Tibial artery (tissue), 4 donors: ENCODE measurements at regions not wholly inside any gene's neighbourhood (a gene's known extent, or its start where the extent isn't known, plus 50 kb on each side); places are given as distances from the start of the nearest gene placed in this dataset.

ENCODE experiments used
- DNase-seq, 2 donors: peaks; one replicate each; pipeline ENCODE4 v3.0.0-alpha.2; 2019
- H3K27ac ChIP-seq, 2 donors: fragments of 200-600 bp; sonication (generic) in 1 of 2; 1 replicate in 1 of 2; 2 replicates in 1 of 2; pipeline ENCODE4 v1.5.1; 2018 to 2019; ENCODE audit warnings: mild to moderate bottlenecking in 1 of 2
- H3K27me3 ChIP-seq, 2 donors: fragments of 200-600 bp; sonication (generic) in 1 of 2; one replicate each; pipeline versions ENCODE4 v1.5.1 to v1.6.0; 2016 to 2019
- H3K36me3 ChIP-seq, 3 donors: fragments of 200-600 bp; sonication (generic) in 2 of 3; one replicate each; pipeline ENCODE4 v1.5.1; 2016 to 2019; ENCODE audit warnings: mild to moderate bottlenecking in 2 of 3
- H3K4me1 ChIP-seq, 4 donors: fragments of 200-600 bp; sonication (generic) in 2 of 4; 1 replicate in 3 of 4; 2 replicates in 1 of 4; pipeline ENCODE4 v1.5.1; 2016 to 2019
- H3K4me3 ChIP-seq, 2 donors: fragments of 200-600 bp; sonication (generic) in 1 of 2; 1 replicate in 1 of 2; 2 replicates in 1 of 2; pipeline ENCODE4 v1.5.1; 2018 to 2019; ENCODE audit warnings: mild to moderate bottlenecking in 2 of 2
- H3K9me3 ChIP-seq, 3 donors: fragments of 200-600 bp; sonication (generic) in 1 of 3; one replicate each; pipeline ENCODE4 v1.5.1; 2016 to 2019
- CTCF ChIP-seq, 2 experiments: fragments of 200-600 bp in 1 of 2; fragments of 450-650 bp in 1 of 2; IDR thresholded peaks; one replicate each; pipeline ENCODE4 v1.5.1; 2017 to 2019; ENCODE audit warnings: antibody characterized with exemption in 2 of 2, mild to moderate bottlenecking in 1 of 2, moderate library complexity in 1 of 2
- intact Hi-C: fragments of 100-400 bp; cut with DNase I; formaldehyde crosslinking; loops from one replicate; pipeline ENCODE4 v1.15.0; 2023; ENCODE audit warnings: low total_unique reads

DNA sequence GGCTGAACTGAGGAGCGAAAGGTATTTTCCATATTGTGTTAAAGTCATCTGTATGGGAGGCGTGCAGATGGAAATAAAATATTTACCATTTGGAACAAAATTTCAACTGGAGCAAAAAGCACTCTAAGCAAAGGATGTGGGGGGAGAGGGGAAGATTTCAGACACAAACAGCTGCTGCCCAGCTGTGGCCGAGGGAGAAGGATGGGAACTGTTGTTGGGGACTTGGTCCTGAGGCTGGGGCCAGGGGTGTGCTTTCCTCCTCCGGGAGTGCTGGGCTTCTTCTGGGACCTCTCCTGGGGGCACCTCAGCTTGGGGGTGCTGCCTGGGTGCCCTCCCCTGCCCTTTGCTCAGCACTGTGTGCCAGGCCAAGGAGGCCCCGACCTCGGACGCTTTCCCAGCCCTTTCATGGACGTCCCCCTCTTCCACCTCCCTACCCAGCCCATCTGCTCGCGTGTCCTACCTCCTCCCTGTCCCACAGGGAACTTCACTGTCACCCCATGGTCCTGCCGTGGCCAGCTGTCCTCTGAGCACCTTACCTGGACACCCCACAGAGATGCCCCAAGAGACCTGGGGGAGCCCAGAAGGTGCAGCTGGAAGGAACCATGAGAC lies 101.9 kb upstream of the COL5A1 start:
- peaks cover 0 to 12% (median 8%) of the 10 kb centered on the region in 4 donors for H3K4me1 ChIP-seq
- no peak overlapping the region for H3K4me3 ChIP-seq
- intact Hi-C loops = no loop called here
- H3K9me3 ChIP-seq = no peaks in the 10 kb centered on the region
- peaks cover 0 to 15% of the 10 kb centered on the region in 2 donors for H3K27me3 ChIP-seq
- no peak for TF ChIP-seq CTCF (IDR thresholded peaks at IDR 0.05)
- H3K36me3 ChIP-seq = no peaks in the 10 kb centered on the region
- H3K27ac ChIP-seq = no peak overlapping the region
- DNase-seq = no peak

DNA sequence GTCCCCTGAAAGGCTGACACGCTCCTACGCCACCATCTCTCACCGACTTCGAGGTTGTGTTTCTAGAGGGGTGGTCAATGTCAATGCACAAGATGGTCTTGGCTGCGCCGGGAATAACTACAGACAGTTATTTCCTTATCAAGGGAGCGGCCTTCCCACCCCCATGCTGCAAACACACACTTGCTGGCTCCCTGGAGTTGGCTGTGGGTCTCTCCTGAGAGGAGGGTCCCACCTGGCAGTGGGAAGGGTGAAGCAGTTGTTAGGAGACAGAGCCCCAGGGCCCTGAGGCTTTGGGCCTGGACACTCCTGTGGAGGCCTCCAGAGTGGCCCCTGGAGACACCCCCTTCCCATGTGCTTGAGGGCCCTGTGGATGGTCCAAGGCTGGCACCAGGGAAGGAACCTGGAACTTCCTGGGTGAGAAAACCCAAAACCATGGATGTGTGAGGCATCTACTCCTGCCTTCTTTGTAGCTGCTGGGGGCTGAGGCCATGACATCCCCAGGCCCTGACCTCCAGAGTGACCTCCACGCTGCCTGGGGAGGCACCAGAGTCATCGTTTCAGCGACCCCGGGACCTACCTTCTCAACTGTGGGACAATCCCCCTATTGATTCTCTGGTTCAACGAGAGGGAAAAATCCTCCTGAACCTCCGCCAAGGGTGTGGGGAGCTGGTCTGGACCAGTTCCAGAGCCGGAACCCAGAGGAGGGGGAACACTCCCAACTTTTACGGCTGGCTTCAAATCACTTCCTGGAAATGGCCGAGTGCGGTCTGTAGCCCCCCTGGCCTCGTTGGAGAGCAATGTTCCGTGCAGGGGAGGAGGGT lies 101.1 kb upstream of the COL5A1 start:
- peaks cover 0 to 19% (median 10%) of the 10 kb centered on the region in 4 donors for H3K4me1 ChIP-seq
- peaks cover 0 to 10% of the 10 kb centered on the region in 2 donors for H3K27me3 ChIP-seq
- no peak overlapping the region for H3K4me3 ChIP-seq
- no peaks in the 10 kb centered on the region for H3K36me3 ChIP-seq
- no peak for DNase-seq
- no peaks in the 10 kb centered on the region for H3K9me3 ChIP-seq
- no peak overlapping the region for H3K27ac ChIP-seq
- intact Hi-C loops = no loop called here
- TF ChIP-seq CTCF (IDR thresholded peaks at IDR 0.05) = no peak

DNA sequence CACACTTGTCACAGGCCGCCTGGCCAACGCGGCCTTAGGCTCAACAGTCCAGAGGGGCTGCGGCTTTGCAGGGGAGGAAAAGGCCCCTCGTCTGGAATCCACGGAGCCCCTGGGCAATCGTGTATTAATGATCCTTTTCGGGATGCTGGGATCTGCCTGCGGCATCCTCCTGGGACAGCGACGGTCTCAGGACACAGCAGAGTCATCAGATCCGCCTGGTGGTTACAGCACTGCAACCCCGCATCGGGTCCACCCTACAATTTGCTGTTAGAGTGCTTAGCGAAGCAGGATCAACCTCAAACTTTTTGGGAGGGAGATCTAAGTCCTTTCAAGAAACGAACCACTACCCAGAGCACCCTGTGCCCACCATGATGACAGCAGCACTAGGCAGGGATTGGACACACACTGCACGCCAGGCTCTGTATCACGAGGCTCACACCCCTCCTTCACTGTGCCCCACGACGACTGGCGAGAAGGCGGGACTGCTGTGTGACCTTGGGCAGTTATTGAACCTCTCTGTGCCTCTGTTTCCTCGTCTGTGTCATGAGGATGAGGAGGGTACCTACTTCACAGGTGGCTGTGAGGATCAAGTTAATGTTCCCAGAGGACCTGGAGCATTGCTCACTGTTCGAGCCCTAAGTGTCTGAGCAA lies 100.4 kb upstream of the COL5A1 start:
- Histone ChIP-seq H3K36me3 (no peaks in the 10 kb centered on the region), H3K9me3 (no peaks in the 10 kb centered on the region), H3K27me3 (peaks cover 0 to 3% of the 10 kb centered on the region in 2 donors), H3K27ac (no peak overlapping the region), H3K4me3 (no peak overlapping the region), H3K4me1 (peaks cover 0 to 26% (median 15%) of the 10 kb centered on the region in 4 donors)
- no peak for DNase-seq
- intact Hi-C loops = no loop called here
- no peak for TF ChIP-seq CTCF (IDR thresholded peaks at IDR 0.05)

DNA sequence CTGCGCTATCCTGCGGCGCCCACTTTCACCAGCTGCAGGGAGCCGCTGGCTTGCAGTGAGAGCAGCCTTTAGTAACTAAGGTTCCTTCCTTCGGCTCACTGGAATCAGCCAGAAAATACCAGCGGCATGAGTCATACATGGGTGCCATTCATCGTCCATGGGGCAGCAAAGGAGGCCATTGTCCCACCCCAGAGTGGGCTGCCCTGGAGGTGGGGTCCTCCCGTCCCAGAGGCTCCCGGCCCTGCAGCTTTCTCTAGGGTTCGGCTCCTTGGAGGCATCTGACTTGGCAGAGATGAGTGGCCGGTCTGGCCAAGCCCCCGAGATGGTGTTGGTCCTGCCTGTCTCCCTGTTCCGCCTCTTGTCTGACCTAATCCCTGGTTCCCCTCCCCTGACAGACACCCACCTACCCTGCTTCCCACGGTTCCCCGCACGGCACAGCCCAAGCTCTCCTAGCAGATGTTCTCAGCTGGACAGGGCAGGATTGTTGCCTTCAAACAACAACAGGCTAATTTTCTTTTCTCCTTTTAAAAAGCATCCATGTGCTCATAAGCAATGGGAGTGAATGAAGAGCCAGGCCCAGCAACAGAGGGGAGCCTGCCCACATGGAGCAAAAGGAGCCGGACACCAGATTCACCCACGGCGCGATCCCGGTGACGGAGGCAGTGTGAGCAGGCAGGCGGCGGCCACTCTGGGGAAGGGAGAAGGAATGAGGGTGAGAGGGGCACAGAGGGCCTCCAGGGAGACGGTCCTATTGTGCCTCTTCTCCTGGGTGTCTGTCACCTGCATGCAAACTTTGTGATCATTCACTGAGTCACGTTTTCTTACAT lies 97.0 kb upstream of the COL5A1 start:
- H3K4me1 ChIP-seq = peaks cover 0 to 37% (median 24%) of the 10 kb centered on the region in 4 donors
- H3K27ac ChIP-seq = peak overlapping the region in 1 of 2 donors; percentile 61
- no peak for TF ChIP-seq CTCF (IDR thresholded peaks at IDR 0.05)
- H3K9me3 ChIP-seq = no peaks in the 10 kb centered on the region
- no peaks in the 10 kb centered on the region for H3K27me3 ChIP-seq
- intact Hi-C loops = no loop called here
- no peak overlapping the region for H3K4me3 ChIP-seq
- H3K36me3 ChIP-seq = no peaks in the 10 kb centered on the region
- DNase-seq = peak in 1 of 2 donors; percentile 68

DNA sequence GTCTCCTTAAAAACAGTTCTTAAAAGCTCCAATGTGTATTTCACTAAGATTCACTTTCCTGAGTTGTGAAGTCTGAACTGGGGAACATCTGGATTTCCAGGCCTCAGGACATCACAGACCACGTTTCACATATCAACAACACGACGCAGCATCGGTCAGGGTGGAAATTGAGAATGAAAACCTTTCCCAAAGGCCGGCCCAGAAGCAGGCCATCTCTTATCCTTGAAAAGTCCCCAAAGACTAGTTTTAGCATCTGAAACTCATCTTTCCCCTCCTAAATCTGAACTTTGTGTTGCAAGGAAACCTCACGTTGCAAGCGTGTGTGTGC lies 96.4 kb upstream of the COL5A1 start:
- no peaks in the 10 kb centered on the region for H3K27me3 ChIP-seq
- H3K36me3 ChIP-seq = no peaks in the 10 kb centered on the region
- peaks cover 0 to 37% (median 24%) of the 10 kb centered on the region in 4 donors for H3K4me1 ChIP-seq
- intact Hi-C loops = no loop called here
- DNase-seq = no peak
- TF ChIP-seq CTCF (IDR thresholded peaks at IDR 0.05) = no peak
- H3K27ac ChIP-seq = peak overlapping the region in 1 of 2 donors; percentile 61
- H3K4me3 ChIP-seq = no peak overlapping the region
- H3K9me3 ChIP-seq = no peaks in the 10 kb centered on the region
